WERI-Rb-1 (cell line): ENCODE measurements at regions not wholly inside any gene's neighbourhood (a gene's known extent, or its start where the extent isn't known, plus 50 kb on each side); places are given as distances from the start of the nearest gene placed in this dataset.

Experiments used
- DNase-seq: peaks from one replicate; pipeline ENCODE4 v3.0.0-alpha.2; 2020
- H3K27ac ChIP-seq: fragments of 250-450 bp; sonication (Bioruptor Pico); 2 replicates; pipeline ENCODE4 v1.5.1; 2020; ENCODE audit warnings: mild to moderate bottlenecking, moderate library complexity
- H3K27me3 ChIP-seq: fragments of 250-450 bp; sonication (Bioruptor Pico); 2 replicates; pipeline ENCODE4 v1.5.1; 2021; ENCODE audit warnings: mild to moderate bottlenecking, low read depth, moderate library complexity; ENCODE audit not compliant: insufficient read depth, severe bottlenecking
- H3K36me3 ChIP-seq: fragments of 250-450 bp; sonication (Bioruptor Pico); 2 replicates; pipeline ENCODE4 v1.5.1; 2020; ENCODE audit warnings: mild to moderate bottlenecking, moderate library complexity
- H3K4me3 ChIP-seq: 2 replicates; pipeline ENCODE4 v1.5.1; 2011; ENCODE audit warnings: low read depth, mild to moderate bottlenecking, control low read depth, low read length
- H3K9me3 ChIP-seq: fragments of 250-450 bp; sonication (Bioruptor Pico); 2 replicates; pipeline ENCODE4 v1.5.1; 2021; ENCODE audit warnings: mild to moderate bottlenecking, moderate library complexity; ENCODE audit not compliant: severe bottlenecking
- CTCF ChIP-seq: IDR thresholded peaks from 2 replicates; pipeline ENCODE4 v1.5.1; 2011; ENCODE audit warnings: low read depth, mild to moderate bottlenecking, control low read depth, inconsistent platforms, low read length

- Histone ChIP-seq H3K27ac (no peak overlapping the region), H3K9me3 (no peaks in the 10 kb centered on the region)
Observed at GRCh38 chr10:62655337-62655994, 149.1 kb upstream of the ADO start.

GRCh38 chr10:62657244-62657835, 147.2 kb upstream of the ADO start:
- Histone ChIP-seq H3K27ac (no peak overlapping the region), H3K9me3 (no peaks in the 10 kb centered on the region), H3K27me3 (peaks cover 63% of the 10 kb centered on the region), H3K36me3 (no peaks in the 10 kb centered on the region), H3K4me3 (no peak overlapping the region)
- DNase-seq = no peak
- TF ChIP-seq CTCF = no peak

More at GRCh38 chr10:62655337-62655994, 149.1 kb upstream of the ADO start:
- no peaks in the 10 kb centered on the region for H3K36me3 ChIP-seq
- TF ChIP-seq CTCF = no peak
- H3K27me3 ChIP-seq = peaks cover 61% of the 10 kb centered on the region
- DNase-seq = no peak
- no peak overlapping the region for H3K4me3 ChIP-seq

GRCh38 chr10:62658516-62658915, 146.0 kb upstream of the ADO start:
- no peak overlapping the region for H3K4me3 ChIP-seq
- peaks cover 69% of the 10 kb centered on the region for H3K27me3 ChIP-seq
- no peak for TF ChIP-seq CTCF
- H3K36me3 ChIP-seq = no peaks in the 10 kb centered on the region
- H3K27ac ChIP-seq = no peak overlapping the region
- no peaks in the 10 kb centered on the region for H3K9me3 ChIP-seq
- no peak for DNase-seq

- no peaks in the 10 kb centered on the region for H3K36me3 ChIP-seq
- H3K27me3 ChIP-seq = peaks cover 70% of the 10 kb centered on the region
- no peak for TF ChIP-seq CTCF
- H3K4me3 ChIP-seq = no peak overlapping the region
- H3K27ac ChIP-seq = no peak overlapping the region
- no peaks in the 10 kb centered on the region for H3K9me3 ChIP-seq
- no peak for DNase-seq
Observed at GRCh38 chr10:62661143-62661542, 143.4 kb upstream of the ADO start.

GRCh38 chr10:62662486-62662885, 142.0 kb upstream of the ADO start:
- DNase-seq = no peak
- no peak for TF ChIP-seq CTCF

More at GRCh38 chr10:62662486-62662885, 142.0 kb upstream of the ADO start:
- peaks cover 66% of the 10 kb centered on the region for H3K27me3 ChIP-seq
- H3K4me3 ChIP-seq = no peak overlapping the region
- H3K36me3 ChIP-seq = no peaks in the 10 kb centered on the region
- H3K9me3 ChIP-seq = no peaks in the 10 kb centered on the region
- no peak overlapping the region for H3K27ac ChIP-seq
